GM21825 (cell line): ENCODE measurements at regions not wholly inside any gene's neighbourhood (a gene's known extent, or its start where the extent isn't known, plus 50 kb on each side); places are given as distances from the start of the nearest gene placed in this dataset.

Experiments
- ATAC-seq: cut with Tn5 transposase; IDR thresholded peaks from one replicate; pipeline ENCODE4 v1.9.1; 2021; ENCODE audit warnings: mild to moderate bottlenecking, moderate library complexity; ENCODE audit not compliant: unreplicated experiment

DNA sequence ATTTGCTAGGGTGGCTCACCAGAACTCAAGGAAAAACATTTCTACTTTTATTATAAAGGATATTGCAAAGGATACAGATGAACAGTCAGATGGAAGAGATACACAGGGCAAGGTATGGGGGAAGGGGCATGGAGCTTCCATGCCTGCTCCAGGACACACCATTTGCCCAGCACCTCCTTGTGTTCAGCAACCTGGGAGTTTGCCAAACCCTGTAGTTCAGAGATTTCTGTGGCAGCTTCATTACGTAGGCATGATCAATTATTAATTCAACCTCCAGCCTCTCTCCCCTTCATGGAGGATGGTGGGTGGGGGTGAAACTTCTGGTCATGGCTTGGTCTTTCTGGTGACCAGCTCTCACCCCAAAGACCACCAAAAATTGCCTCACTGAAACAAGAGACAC lies 353.9 kb upstream of the THBS1 start:
- no peak for ATAC-seq

DNA sequence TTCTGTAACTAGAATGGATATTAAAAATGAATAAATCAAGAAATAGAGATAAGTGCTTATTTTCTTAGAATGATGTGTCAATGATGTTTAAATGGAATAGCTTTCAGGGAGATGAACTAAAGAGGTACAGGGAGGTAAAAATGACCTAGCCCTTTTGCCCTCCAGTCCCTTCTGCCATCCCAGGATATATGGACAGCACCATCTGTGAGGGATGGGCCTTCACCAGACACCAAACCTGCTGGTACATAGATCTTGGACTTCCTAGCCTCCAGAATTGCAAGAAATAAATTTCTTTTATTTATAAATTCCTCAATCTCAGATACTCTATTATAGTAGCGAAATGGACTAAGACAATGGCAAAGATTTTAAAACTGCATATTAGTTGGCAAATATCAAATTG lies 352.0 kb upstream of the THBS1 start:
- ATAC-seq, result no peak

DNA sequence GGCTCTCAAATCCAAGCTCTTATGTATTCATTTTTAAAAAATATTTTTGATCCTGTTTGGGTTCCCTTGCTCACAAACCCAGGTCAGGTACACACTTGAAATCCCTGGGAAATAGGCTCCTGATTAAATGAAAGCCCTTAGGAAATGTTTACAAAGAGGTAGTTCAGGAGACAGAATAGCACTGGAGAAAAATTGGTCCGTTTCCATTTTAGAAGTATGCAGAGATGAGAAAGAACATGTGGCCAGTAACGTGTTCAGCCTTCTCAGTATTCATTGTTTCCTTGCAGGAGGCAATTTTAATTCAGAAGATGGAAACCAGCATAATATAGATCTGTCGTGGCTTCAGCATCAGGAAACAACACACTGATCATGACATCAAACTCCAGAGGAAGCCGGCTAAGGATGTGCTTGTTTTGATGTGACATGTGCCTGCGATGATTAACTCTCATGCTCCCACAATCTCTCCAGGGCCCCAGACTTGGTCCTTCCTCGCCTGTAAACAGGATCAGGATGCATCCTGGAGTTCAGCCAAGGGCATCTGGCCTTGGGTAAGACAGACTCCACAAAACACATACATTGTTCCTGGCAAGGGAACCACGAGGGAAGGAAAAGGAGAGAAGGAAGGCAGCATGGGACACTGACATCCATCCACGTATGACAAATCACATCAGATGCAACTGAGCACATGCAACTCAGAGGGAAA lies 350.5 kb upstream of the THBS1 start:
- no peak for ATAC-seq

DNA sequence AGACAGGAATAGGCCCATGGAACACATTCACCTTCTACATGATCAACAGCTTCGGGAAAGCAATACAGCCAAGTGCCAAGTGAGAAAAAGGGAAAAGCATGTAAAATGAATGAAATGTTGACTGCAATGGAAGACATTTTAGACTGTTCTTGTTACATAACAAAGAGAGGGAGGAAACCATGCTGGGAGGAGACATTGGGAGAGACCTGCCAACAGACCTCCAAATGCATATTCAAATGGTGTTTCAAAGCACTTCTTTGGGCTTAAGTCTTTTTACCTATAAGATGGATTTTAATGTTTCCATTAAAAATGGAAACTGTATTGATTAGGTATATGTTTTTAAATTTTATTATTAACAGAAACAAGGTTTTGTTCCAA lies 350.0 kb upstream of the THBS1 start:
- ATAC-seq, result no peak

DNA sequence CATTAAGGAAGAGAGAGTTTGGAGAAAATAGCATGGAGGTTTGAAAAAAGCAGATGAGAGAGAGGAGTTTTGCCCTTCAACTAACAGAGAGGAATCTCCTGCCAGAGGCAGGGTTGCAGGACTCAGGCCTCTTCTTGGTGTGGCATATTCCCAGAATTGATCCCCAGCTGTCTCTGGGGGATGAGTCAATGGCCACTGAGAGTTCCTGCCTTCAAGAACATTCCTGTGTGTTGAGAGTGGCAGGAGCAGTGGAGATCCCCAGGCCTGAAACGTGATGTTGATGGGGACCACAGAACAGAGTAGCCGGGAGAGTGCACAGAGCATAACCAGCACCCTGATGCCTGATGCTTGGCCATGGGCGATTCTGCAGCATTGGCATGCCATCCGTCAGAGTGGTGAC lies 348.4 kb upstream of the THBS1 start:
- no peak for ATAC-seq

DNA sequence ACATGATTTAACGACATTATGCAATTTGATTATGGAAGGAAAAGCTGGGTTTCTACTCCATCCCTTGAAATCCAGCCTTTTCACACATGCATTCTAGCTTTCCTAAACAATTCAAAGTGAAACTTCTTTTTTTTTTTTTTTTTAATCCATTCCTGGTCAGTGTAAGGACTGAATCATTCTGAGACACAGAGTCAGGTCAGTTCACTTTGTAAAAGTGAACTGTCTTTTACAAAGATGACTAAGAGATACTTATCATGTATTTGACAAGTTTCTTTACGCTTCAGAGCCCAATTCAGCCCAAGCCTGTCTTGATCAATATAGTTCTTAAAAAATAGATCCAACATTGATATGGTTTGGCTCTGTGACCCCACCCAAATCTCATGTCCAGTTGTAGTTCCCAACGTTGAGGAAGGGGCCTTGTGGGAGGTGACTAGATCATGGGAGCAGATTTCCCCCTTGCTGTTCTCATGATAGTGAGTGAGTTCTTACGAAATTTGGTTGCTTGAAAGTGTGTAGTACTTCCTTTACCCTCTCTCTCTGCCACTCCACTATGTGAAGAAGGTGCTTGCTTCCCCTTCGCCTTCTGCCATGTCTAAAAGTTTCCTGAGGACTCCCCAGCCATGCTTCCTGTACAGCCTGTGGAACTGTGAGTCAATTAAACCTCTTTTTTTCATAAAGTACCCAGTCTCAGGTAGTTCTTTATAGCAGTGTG lies 345.6 kb upstream of the THBS1 start:
- no peak for ATAC-seq

- ATAC-seq, result no peak
Observed at GRCh38 chr15:39236375-39236774, 344.5 kb upstream of the THBS1 start.

GRCh38 chr15:39238443-39238842 lies 342.4 kb upstream of the THBS1 start:
- no peak for ATAC-seq

GRCh38 chr15:39239562-39239961 lies 341.3 kb upstream of the THBS1 start:
- ATAC-seq, result no peak

GRCh38 chr15:39242345-39242744 lies 338.5 kb upstream of the THBS1 start:
- no peak for ATAC-seq

DNA sequence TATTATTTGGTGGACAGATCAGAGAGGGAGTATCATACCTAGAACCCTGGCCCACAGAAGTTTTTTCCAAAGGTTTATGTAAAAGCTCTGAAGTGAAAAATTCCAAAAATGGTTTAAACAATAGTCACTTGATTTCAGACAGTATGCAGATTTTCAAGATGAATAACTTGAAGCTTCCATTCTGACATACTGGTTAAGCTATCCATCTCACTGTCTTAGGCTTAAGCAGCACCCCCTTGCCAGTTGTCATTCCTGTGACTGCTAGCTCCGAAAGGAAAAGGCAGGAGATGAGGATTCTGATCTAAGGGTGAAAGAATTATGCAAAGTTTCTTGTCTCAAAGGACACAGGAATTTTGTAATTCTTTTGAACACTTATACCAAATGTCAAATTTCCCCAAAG lies 337.5 kb upstream of the THBS1 start:
- no peak for ATAC-seq

GRCh38 chr15:39244776-39245175 lies 336.1 kb upstream of the THBS1 start:
- ATAC-seq, result no peak

- no peak for ATAC-seq
Observed at GRCh38 chr15:39246523-39246922, 334.4 kb upstream of the THBS1 start.

DNA sequence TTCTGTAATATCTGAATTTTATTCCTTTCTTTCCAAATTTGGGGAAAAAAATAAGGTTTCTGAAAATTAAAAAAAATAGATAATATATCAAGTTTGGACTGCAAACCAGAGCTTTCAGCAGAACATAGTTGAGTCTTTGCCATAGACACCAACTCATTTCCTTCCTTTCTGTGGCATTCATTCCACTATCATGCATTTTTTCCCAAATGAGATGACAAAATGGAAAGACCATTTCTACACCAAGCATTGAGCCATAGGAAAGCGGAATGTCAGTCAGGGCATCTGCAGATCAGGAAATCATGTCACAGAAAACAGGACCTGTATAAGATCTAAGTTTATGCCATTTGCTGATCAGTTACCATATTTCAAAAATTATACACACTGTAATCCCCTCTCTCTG lies 333.3 kb upstream of the THBS1 start:
- ATAC-seq, result no peak

DNA sequence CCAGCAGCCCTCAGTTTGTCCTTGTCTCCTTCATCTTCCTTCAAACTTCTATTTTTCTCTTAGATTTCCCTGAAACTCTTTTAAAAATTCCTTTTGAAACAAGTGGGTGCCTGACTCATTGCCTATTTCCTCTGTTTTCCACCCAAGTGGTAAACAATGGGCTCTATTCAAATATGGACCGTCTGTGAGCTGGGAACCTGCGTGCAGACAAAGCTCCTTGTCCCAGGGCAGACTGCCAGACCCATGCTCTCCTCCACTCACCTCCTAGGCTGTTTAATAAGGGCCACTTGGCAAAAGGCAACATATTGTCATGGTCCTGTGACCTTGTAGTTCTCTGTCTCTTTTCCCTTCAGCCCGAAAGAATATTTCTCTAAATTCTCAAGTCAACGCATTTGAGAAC lies 332.7 kb upstream of the THBS1 start:
- no peak for ATAC-seq

DNA sequence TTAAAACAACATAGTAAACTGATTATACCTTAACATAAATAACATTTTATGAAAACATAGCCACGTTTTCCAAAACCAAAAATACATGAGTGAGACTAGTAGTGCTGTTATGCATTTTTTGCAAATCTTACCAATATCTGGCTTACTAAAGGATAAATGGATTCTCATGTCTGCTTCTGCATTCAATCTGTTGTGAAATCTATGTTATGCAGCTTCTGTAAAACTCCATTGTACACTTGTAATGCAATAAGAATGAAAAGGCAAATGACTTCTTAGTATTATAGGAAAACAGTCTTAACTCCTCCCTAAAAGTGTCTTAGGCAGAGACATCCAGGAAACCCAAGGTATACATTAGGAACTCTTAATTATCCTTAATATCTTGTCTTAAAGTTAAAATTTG lies 330.9 kb upstream of the THBS1 start:
- no peak for ATAC-seq

DNA sequence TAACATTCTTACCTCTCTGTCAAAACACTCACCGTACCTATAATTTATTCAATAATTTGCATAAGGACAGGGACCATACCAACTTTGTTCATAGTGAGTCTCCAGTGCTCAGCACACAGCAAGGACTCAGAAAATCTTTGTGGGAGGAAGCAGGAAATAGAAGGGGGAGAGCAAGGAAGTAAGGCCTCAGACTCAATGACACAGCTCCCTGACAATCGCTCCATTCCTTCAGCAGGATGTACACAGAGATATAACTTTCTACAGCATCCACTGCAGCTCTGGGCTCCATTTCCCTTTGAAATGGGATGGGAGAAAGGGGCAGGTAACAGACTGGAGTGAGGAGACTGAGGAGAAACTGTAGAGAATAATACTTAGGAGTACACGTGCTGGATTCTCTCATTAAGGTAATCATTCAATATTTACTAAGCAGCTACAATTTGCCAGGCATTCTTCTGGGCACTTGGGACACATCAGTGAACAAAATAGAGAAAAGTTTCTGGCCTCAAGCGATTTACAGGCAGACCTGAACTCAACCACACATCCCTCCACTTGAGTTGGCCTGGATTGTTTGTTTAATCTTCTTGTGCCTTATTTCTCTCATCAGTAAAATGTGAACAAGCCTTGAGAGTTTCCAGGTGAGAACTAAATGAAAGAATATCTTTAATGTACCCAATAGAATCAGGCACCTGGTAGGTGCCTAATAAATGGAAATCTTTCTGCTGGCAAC lies 330.3 kb upstream of the THBS1 start:
- ATAC-seq, result no peak

DNA sequence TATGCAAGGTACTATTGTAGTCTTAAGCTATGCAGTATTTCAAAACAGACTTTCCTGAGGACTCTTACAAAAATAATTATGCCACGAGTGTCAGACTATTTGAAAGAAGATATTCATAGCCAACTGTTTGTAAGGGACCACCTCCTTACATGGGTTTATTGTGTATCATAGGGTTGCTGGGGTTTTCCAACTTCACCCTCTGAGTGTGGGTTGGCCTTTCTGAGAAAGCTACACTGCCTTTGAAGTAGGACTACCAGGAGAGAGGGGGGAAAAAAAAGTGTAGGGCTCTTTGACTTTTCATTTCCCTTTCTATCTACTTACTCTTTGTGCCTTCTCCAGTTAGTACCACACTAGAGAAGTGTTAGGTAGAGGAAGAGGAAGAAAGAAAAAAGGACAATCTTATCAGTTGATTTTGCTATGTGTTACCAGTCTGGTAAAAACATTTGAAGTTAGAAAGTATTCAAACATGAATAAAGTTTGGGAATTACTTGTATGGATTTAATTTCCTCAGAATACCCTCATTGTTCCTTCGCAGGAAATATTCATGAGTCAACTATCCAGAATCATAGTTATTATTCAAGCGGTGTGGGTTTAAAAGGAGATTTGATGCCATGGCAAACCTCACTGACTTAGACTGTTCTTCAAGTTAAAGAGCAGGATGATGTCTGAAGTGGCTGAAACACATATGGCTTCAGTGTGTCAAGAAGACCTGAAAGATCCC lies 329.3 kb upstream of the THBS1 start:
- ATAC-seq, result no peak

- no peak for ATAC-seq
Observed at GRCh38 chr15:39252134-39252470, 328.8 kb upstream of the THBS1 start.

GRCh38 chr15:39253552-39253951 lies 327.3 kb upstream of the THBS1 start:
- ATAC-seq, result no peak

DNA sequence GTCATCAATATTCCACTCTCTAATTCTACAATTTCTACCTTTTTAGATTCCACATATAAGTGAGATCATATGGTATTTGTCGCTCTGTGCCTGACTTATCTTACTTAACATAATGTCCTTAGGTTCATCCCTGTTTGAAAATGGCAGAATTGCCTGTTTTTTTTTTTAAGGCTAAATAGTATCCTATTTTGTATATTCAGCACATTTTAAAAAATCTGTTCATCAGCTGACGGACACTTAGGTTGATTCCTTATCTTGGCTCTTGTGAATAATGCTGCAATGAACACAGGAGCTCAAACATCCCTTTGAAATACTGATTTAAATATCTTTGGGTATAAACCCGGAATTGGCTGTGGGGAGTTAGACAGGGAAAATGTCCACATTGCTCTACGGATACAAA lies 326.7 kb upstream of the THBS1 start:
- no peak for ATAC-seq

DNA sequence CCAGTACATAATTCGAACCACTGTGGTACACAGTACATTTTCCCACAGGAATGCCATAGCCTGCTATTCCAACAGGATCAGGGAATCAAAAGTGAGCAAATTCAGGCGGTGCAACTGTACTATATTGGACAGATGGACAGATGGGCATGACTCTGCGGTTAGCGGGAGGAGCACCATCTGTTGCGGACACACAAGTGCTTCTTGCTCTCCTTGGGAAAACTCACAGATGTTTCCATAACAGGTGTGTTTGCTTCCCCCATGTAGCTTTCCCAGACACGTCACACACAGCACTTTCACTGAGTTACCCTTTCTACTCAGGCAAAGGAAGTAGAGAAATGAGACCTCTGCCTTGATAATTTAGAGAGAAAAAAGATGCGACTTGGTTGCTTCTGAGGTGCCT lies 325.1 kb upstream of the THBS1 start:
- no peak for ATAC-seq
